HCT116 (cell line): ENCODE measurements at regions not wholly inside any gene's neighbourhood (a gene's known extent, or its start where the extent isn't known, plus 50 kb on each side); places are given as distances from the start of the nearest gene placed in this dataset.

Experiments used
- ATAC-seq: fragments of 200-7000 bp; cut with Tn5 transposase; 2 replicates; pipeline ENCODE4 v1.9.1; 2020; ENCODE audit warnings: mild to moderate bottlenecking, moderate library complexity
- BruUV-seq: library from RNA; stranded (reverse); fragments of 400-500 nt; replicated peaks from 2 replicates; lab custom pipeline; 2021; lab: Mats Ljungman, UMichigan
- CTCF ChIA-PET: fragments of 300-600 bp; sonication (Branson Sonifier 250); formaldehyde crosslinking; loops from one replicate; lab custom pipeline; 2021; ENCODE audit warnings: antibody characterized with exemption; lab: Charles Lee
- POLR2A ChIA-PET: fragments of 300-600, 350-600 bp; sonication (Branson Sonifier 250); formaldehyde crosslinking; loops from one replicate; lab custom pipeline; 2021; ENCODE audit warnings: antibody characterized with exemption; lab: Charles Lee
- RAD21 ChIA-PET, 2 experiments: fragments of 300-600 bp; sonication (Branson Sonifier 250); formaldehyde crosslinking; loops; one replicate each; lab custom pipeline; 2023; ENCODE audit warnings: low total read pairs in 2 of 2; ENCODE audit not compliant: uncharacterized antibody in 2 of 2, unreplicated experiment in 2 of 2, low non-redundant PET in 1 of 2; lab: Charles Lee
- DNase-seq: peaks from one replicate; pipeline ENCODE4 v3.0.0-alpha.2; 2010; ENCODE audit warnings: low read depth, low spot score
- H2AFZ ChIP-seq: fragments of 200-600 bp; shearing (Covaris generic), sonication (generic); 2 replicates; pipeline ENCODE4 v1.6.1; 2017; ENCODE audit warnings: low read depth, mixed run types, mixed read lengths, antibody characterized with exemption, low read length; ENCODE audit not compliant: poor library complexity, severe bottlenecking
- H3K27ac ChIP-seq: 2 replicates; pipeline ENCODE4 v1.5.1; 2012; ENCODE audit warnings: low read depth, low read length
- H3K27me3 ChIP-seq: fragments of 200-600 bp; sonication (generic); 2 replicates; pipeline ENCODE4 v1.6.1; 2016; ENCODE audit warnings: mixed run types, low read length, mixed read lengths; ENCODE audit not compliant: insufficient read depth
- H3K36me3 ChIP-seq, 2 experiments: fragments of 200-500 bp in 1 of 2; fragments of 200-600 bp in 1 of 2; sonication (Bioruptor generic) in 1 of 2; sonication (generic) in 1 of 2; 2 replicates each; pipeline versions ENCODE4 v1.5.1 to v1.6.1; 2014 to 2016; ENCODE audit warnings: low read length in 2 of 2, inconsistent platforms in 1 of 2, mixed read lengths in 1 of 2, mixed run types in 1 of 2; ENCODE audit not compliant: insufficient read depth in 2 of 2, control insufficient read depth in 1 of 2
- H3K4me1 ChIP-seq, 2 experiments: fragments of 200-600 bp in 1 of 2; sonication (generic) in 1 of 2; 2 replicates each; pipeline versions ENCODE4 v1.5.1 to v1.6.1; 2012 to 2017; ENCODE audit warnings: low read length in 2 of 2, inconsistent platforms in 1 of 2, mild to moderate bottlenecking in 1 of 2, mixed read lengths in 1 of 2, mixed run types in 1 of 2, moderate library complexity in 1 of 2; ENCODE audit not compliant: insufficient read depth in 2 of 2, control insufficient read depth in 1 of 2
- H3K4me2 ChIP-seq: fragments of 200-600 bp; sonication (generic); 2 replicates; pipeline ENCODE4 v1.6.1; 2017; ENCODE audit warnings: mixed run types, low read length, mixed read lengths
- H3K4me3 ChIP-seq, 2 experiments: fragments of 200-600 bp in 1 of 2; sonication (generic) in 1 of 2; replicated peaks in 1 of 2; 2 replicates each; pipeline ENCODE4 v1.5.1; 2011 to 2016; ENCODE audit warnings: low read length in 2 of 2, control low read depth in 1 of 2, low read depth in 1 of 2, mild to moderate bottlenecking in 1 of 2, mixed read lengths in 1 of 2, mixed run types in 1 of 2
- H3K79me2 ChIP-seq: fragments of 200-600 bp; sonication (generic); 2 replicates; pipeline ENCODE4 v1.6.1; 2017; ENCODE audit warnings: mild to moderate bottlenecking, mixed run types, low read length, moderate library complexity, mixed read lengths; ENCODE audit not compliant: insufficient read depth
- H3K9ac ChIP-seq: fragments of 200-600 bp; sonication (generic); 2 replicates; pipeline ENCODE4 v1.6.1; 2016; ENCODE audit warnings: low read length, mixed read lengths
- H3K9me2 ChIP-seq: fragments of 200-600 bp; sonication (generic), shearing (Covaris generic); 2 replicates; pipeline ENCODE4 v1.6.1; 2017; ENCODE audit warnings: mixed run types, mild to moderate bottlenecking, moderate library complexity; ENCODE audit not compliant: insufficient read depth
- H3K9me3 ChIP-seq, 2 experiments: fragments of 200-500 bp in 1 of 2; fragments of 200-600 bp in 1 of 2; sonication (Bioruptor generic) in 1 of 2; sonication (generic) in 1 of 2; 2 replicates each; pipeline ENCODE4 v1.6.1; 2014 to 2017; ENCODE audit warnings: low read length in 2 of 2, mixed read lengths in 2 of 2, inconsistent platforms in 1 of 2, low read depth in 1 of 2, mild to moderate bottlenecking in 1 of 2, mixed run types in 1 of 2, moderate library complexity in 1 of 2; ENCODE audit not compliant: control insufficient read depth in 1 of 2, insufficient read depth in 1 of 2
- H4K20me1 ChIP-seq: fragments of 200-600 bp; sonication (generic), shearing (Covaris generic); 2 replicates; pipeline ENCODE4 v1.6.1; 2017; ENCODE audit warnings: mixed run types, mild to moderate bottlenecking, moderate library complexity; ENCODE audit not compliant: insufficient read depth
- REST ChIP-seq: IDR thresholded peaks from 2 replicates; pipeline ENCODE4 v1.6.1; 2012; ENCODE audit warnings: low read depth
- YY1 ChIP-seq: IDR thresholded peaks from 2 replicates; pipeline ENCODE4 v1.6.1; 2011; ENCODE audit warnings: low read length, low read depth, moderate library complexity, mild to moderate bottlenecking; ENCODE audit not compliant: insufficient replicate concordance; ENCODE audit errors: extremely low read depth
- ZBTB33 ChIP-seq: IDR thresholded peaks from 2 replicates; pipeline ENCODE4 v1.6.1; 2011; ENCODE audit warnings: mild to moderate bottlenecking, low read length, moderate library complexity; ENCODE audit not compliant: insufficient replicate concordance; ENCODE audit errors: extremely low read depth
- intact Hi-C: fragments of 100-400 bp; cut with micrococcal nuclease; formaldehyde crosslinking; loops from 2 replicates; pipeline ENCODE4 v1.10.0; 2022

- no peak for TF ChIP-seq REST
Observed at GRCh38 chr15:79773128-79773527, 123.7 kb downstream of the MTHFS start (continued).

GRCh38 chr15:79775821-79776220, 121.0 kb downstream of the MTHFS start:
- H3K9me3 ChIP-seq: no peaks in the 10 kb centered on the region
- H3K27ac ChIP-seq: no peak overlapping the region
- RAD21 ChIA-PET: no interaction called here
- no peaks in the 10 kb centered on the region for H3K4me1 ChIP-seq
- CTCF ChIA-PET: interaction anchor here (1.0 kb wide), 1 partner anchor 78 kb away, joined by 3 read pairs; no protein-coding TSS in a partner anchor
- no peak overlapping the region for H2AFZ ChIP-seq
- no peaks in the 10 kb centered on the region for H3K9me2 ChIP-seq
- TF ChIP-seq ZBTB33 (no peak), YY1 (no peak)
- H3K4me2 ChIP-seq: no peak overlapping the region
- no peaks in the 10 kb centered on the region for H4K20me1 ChIP-seq
- no peaks in the 10 kb centered on the region for H3K79me2 ChIP-seq
- H3K36me3 ChIP-seq: no peaks in the 10 kb centered on the region
- 0 out of 2 replicates have a peak, but pooled peaks cover 8% of the 10 kb centered on the region for H3K27me3 ChIP-seq
- ATAC-seq (no peak), DNase-seq (no peak)
- intact Hi-C loops: no loop called here
- H3K9ac ChIP-seq: no peak overlapping the region
- H3K4me3 ChIP-seq: no peak overlapping the region
- POLR2A ChIA-PET: no interaction called here
- no TSS peak for BruUV-seq
